CD14-positive monocyte (primary cell): ENCODE measurements at regions not wholly inside any gene's neighbourhood (a gene's known extent, or its start where the extent isn't known, plus 50 kb on each side); places are given as distances from the start of the nearest gene placed in this dataset.

Experiments
- DNase-seq, 3 donors: peaks; one replicate each; pipeline ENCODE4 v3.0.0-alpha.2; 2011 to 2022
- H2AFZ ChIP-seq: 2 replicates; pipeline ENCODE4 v1.6.0; 2012; ENCODE audit warnings: mild to moderate bottlenecking, low read depth, low read length, inconsistent platforms; ENCODE audit not compliant: insufficient read depth, poor library complexity, severe bottlenecking
- H3K27ac ChIP-seq, 2 donors: 1 replicate in 1 of 2; 2 replicates in 1 of 2; pipeline ENCODE4 v1.5.1; 2012 to 2013; ENCODE audit warnings: low read length in 2 of 2, control low read depth in 1 of 2, inconsistent platforms in 1 of 2, low read depth in 1 of 2, mild to moderate bottlenecking in 1 of 2
- H3K27me3 ChIP-seq, 2 donors: one replicate each; pipeline versions ENCODE4 v1.6.0 to v1.6.1; 2011 to 2013; ENCODE audit warnings: low read length in 2 of 2; ENCODE audit not compliant: control insufficient read depth in 2 of 2, insufficient read depth in 2 of 2
- H3K36me3 ChIP-seq, 2 donors: replicated peaks in 1 of 2; 1 replicate in 1 of 2; 2 replicates in 1 of 2; pipeline versions ENCODE4 v1.5.1 to v1.6.1; 2012 to 2013; ENCODE audit warnings: low read length in 2 of 2, control low read depth in 1 of 2, inconsistent platforms in 1 of 2, mild to moderate bottlenecking in 1 of 2; ENCODE audit not compliant: insufficient read depth in 2 of 2, control insufficient read depth in 1 of 2
- H3K4me1 ChIP-seq, 2 donors: 1 replicate in 1 of 2; 2 replicates in 1 of 2; pipeline versions ENCODE4 v1.5.1 to v1.6.1; 2012 to 2013; ENCODE audit warnings: low read length in 2 of 2, control low read depth in 1 of 2, inconsistent platforms in 1 of 2, mild to moderate bottlenecking in 1 of 2, moderate library complexity in 1 of 2; ENCODE audit not compliant: insufficient read depth in 2 of 2, control insufficient read depth in 1 of 2
- H3K4me2 ChIP-seq: replicated peaks from 2 replicates; pipeline ENCODE3; 2012; ENCODE audit warnings: low read length, moderate library complexity, mild to moderate bottlenecking; ENCODE audit not compliant: poor library complexity, severe bottlenecking; ENCODE audit errors: extremely low read depth
- H3K4me3 ChIP-seq, 3 experiments: fragments of 200-600 bp in 1 of 3; sonication (generic) in 1 of 3; replicated peaks in 1 of 3; 1 replicate in 2 of 3; 2 replicates in 1 of 3; pipeline ENCODE4 v1.5.1; 2011 to 2013; ENCODE audit warnings: low read length in 3 of 3, mild to moderate bottlenecking in 3 of 3, control low read depth in 2 of 3, low read depth in 2 of 3, inconsistent platforms in 1 of 3, moderate library complexity in 1 of 3
- H3K79me2 ChIP-seq: 2 replicates; pipeline ENCODE4 v1.6.0; 2012; ENCODE audit warnings: mild to moderate bottlenecking, control low read depth, inconsistent platforms, low read length, moderate library complexity; ENCODE audit not compliant: insufficient read depth
- H3K9ac ChIP-seq: 2 replicates; pipeline ENCODE4 v1.6.0; 2017; ENCODE audit warnings: low read length, mild to moderate bottlenecking; ENCODE audit not compliant: insufficient read depth, poor library complexity, severe bottlenecking
- H3K9me3 ChIP-seq, 2 donors: replicated peaks in 1 of 2; 1 replicate in 1 of 2; 2 replicates in 1 of 2; pipeline versions ENCODE4 v1.5.1 to v1.6.1; 2012 to 2013; ENCODE audit warnings: low read length in 2 of 2, control low read depth in 1 of 2; ENCODE audit not compliant: control insufficient read depth in 1 of 2, insufficient read depth in 1 of 2
- H4K20me1 ChIP-seq: 2 replicates; pipeline ENCODE4 v1.6.0; 2012; ENCODE audit warnings: mild to moderate bottlenecking, low read length, control low read depth, moderate library complexity; ENCODE audit not compliant: insufficient read depth
- H3K27ac Mint-ChIP-seq, 7 donors: one replicate each; pipeline ENCODE4 v1.8.0; 2020; ENCODE audit warnings: mild to moderate bottlenecking in 7 of 7, mixed read lengths in 7 of 7, moderate library complexity in 6 of 7, inconsistent platforms in 2 of 7
- H3K27me3 Mint-ChIP-seq, 3 donors: one replicate each; pipeline ENCODE4 v1.8.0; 2021 to 2022; ENCODE audit warnings: low read depth in 3 of 3, mild to moderate bottlenecking in 3 of 3, mixed read lengths in 3 of 3, moderate library complexity in 3 of 3, inconsistent platforms in 1 of 3
- H3K36me3 Mint-ChIP-seq, 2 donors: one replicate each; pipeline ENCODE4 v1.8.0; 2020; ENCODE audit warnings: mixed read lengths in 2 of 2, inconsistent platforms in 1 of 2, mild to moderate bottlenecking in 1 of 2
- H3K4me1 Mint-ChIP-seq: one replicate; pipeline ENCODE4 v1.8.0; 2020; ENCODE audit warnings: mild to moderate bottlenecking, mixed read lengths
- H3K4me3 Mint-ChIP-seq, 2 donors: one replicate each; pipeline ENCODE4 v1.8.0; 2020; ENCODE audit warnings: mild to moderate bottlenecking in 2 of 2, mixed read lengths in 2 of 2, moderate library complexity in 1 of 2
- H3K9me3 Mint-ChIP-seq, 7 donors: one replicate each; pipeline ENCODE4 v1.8.0; 2020 to 2022; ENCODE audit warnings: mixed read lengths in 7 of 7, mild to moderate bottlenecking in 6 of 7, moderate library complexity in 6 of 7, inconsistent platforms in 2 of 7
- WGBS: methylation state at CpG from one replicate; pipeline ENCODE4 v1.1.5; 2013; ENCODE audit warnings: missing lambda C conversion rate; ENCODE audit not compliant: insufficient coverage; 5-methylcytosine and 5-hydroxymethylcytosine counted together
- intact Hi-C, 2 donors: fragments of 100-400 bp; cut with micrococcal nuclease; formaldehyde crosslinking; loops; one replicate each; pipeline versions ENCODE4 v1.15.0 to v1.15.1; 2023
- TF ChIP-seq, protein P1 (sequence below): fragments of 200-600 bp; IDR thresholded peaks from one replicate; pipeline ENCODE4 v1.8.0; 2022; ENCODE audit warnings: antibody characterized with exemption, mild to moderate bottlenecking

DNA sequence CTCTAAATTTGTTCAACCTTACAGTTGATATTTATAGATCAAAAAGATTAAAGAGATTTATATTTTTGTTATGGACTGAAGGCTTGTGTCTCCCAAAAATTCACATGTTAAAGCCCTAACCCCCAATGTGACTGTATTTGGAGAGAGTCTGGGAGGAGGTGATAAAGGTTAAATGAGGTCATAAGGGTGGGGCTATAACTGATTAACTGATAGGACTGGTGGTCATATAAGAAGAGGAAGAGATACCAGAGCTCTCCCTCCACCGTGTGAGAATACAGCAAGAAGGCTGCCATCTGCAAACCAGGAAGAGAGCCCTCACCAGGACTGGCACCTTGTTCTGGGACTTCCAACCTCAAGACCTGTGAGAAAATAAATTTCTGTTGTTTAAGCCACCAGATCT is 264.3 kb downstream of the ENC1 start:
- Histone ChIP-seq H4K20me1 (no peaks in the 10 kb centered on the region), H3K4me3 (no peak overlapping the region), H3K36me3 (no peaks in the 10 kb centered on the region), H3K79me2 (no peaks in the 10 kb centered on the region), H3K4me1 (no peaks in the 10 kb centered on the region), H2AFZ (no peak overlapping the region), H3K27me3 (no peaks in the 10 kb centered on the region), H3K4me2 (no peak overlapping the region), H3K9me3 (no peaks in the 10 kb centered on the region), H3K9ac (no peak overlapping the region), H3K27ac (no peak overlapping the region)
- H3K9me3 Mint-ChIP-seq, result peaks cover 0 to 6% (median 2%) of the 10 kb centered on the region in 7 donors
- no peaks in the 10 kb centered on the region for H3K36me3 Mint-ChIP-seq
- H3K4me3 Mint-ChIP-seq, result no peak overlapping the region
- no peak overlapping the region for H3K27ac Mint-ChIP-seq
- intact Hi-C loops, result no loop called here
- TF ChIP-seq, protein P1, sequence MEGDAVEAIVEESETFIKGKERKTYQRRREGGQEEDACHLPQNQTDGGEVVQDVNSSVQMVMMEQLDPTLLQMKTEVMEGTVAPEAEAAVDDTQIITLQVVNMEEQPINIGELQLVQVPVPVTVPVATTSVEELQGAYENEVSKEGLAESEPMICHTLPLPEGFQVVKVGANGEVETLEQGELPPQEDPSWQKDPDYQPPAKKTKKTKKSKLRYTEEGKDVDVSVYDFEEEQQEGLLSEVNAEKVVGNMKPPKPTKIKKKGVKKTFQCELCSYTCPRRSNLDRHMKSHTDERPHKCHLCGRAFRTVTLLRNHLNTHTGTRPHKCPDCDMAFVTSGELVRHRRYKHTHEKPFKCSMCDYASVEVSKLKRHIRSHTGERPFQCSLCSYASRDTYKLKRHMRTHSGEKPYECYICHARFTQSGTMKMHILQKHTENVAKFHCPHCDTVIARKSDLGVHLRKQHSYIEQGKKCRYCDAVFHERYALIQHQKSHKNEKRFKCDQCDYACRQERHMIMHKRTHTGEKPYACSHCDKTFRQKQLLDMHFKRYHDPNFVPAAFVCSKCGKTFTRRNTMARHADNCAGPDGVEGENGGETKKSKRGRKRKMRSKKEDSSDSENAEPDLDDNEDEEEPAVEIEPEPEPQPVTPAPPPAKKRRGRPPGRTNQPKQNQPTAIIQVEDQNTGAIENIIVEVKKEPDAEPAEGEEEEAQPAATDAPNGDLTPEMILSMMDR, result no peak
- peaks cover 2% of the 10 kb centered on the region for H3K4me1 Mint-ChIP-seq
- peaks cover 0 to 2% (median 1%) of the 10 kb centered on the region in 3 donors for H3K27me3 Mint-ChIP-seq
- DNase-seq, result no peak
- no CpG with 5 or more reads among the region's 1 CpG for WGBS

DNA sequence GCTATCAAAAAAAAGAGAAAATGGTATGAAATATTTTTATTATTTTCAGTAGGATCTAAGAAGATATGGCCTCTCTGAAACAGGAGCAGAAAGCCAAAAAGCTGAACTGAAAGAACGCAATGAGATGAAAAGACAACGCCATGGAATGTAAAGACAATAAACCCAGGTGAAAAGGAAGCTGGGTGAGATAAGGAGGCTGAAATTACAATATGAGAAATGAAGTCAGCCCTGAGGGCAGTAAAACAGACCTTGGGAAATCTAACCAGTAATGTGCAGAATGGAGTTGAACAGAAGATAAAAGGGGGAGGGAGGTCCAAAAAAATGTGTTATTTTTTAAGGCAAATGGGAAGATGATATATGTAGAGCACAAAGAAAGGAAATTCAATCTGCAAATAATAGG is 265.3 kb downstream of the ENC1 start:
- no peaks in the 10 kb centered on the region for H3K4me1 ChIP-seq
- H3K36me3 ChIP-seq, result no peaks in the 10 kb centered on the region
- 90% methylated on average over 2 of the region's 2 CpGs for WGBS
- Mint-ChIP-seq H3K27ac (no peak overlapping the region), H3K9me3 (peaks cover 0 to 6% (median 2%) of the 10 kb centered on the region in 7 donors), H3K4me3 (no peak overlapping the region), H3K4me1 (peaks cover 2% of the 10 kb centered on the region), H3K36me3 (no peaks in the 10 kb centered on the region), H3K27me3 (no peaks in the 10 kb centered on the region)
- no peak overlapping the region for H2AFZ ChIP-seq
- no peak overlapping the region for H3K4me3 ChIP-seq
- H3K27me3 ChIP-seq, result no peaks in the 10 kb centered on the region
- H3K4me2 ChIP-seq, result no peak overlapping the region
- no peaks in the 10 kb centered on the region for H3K79me2 ChIP-seq
- intact Hi-C loops, result no loop called here
- H3K27ac ChIP-seq, result no peak overlapping the region
- DNase-seq, result no peak
- no peak overlapping the region for H3K9ac ChIP-seq
- H3K9me3 ChIP-seq, result no peaks in the 10 kb centered on the region
- TF ChIP-seq, protein P1, result no peak
- H4K20me1 ChIP-seq, result no peaks in the 10 kb centered on the region
